Osteocyte (in vitro differentiated cells): ENCODE measurements at regions not wholly inside any gene's neighbourhood (a gene's known extent, or its start where the extent isn't known, plus 50 kb on each side); places are given as distances from the start of the nearest gene placed in this dataset.
"Not testable (repeated sequence)": the region's sequence is repeated elsewhere in the genome, so short reads cannot be mapped to it uniquely, and the experiment has no call there.

Source experiments
- DNase-seq: peaks from one replicate; pipeline ENCODE4 v3.0.0; 2021; ENCODE audit warnings: mixed read lengths; ENCODE audit not compliant: unreplicated experiment; ENCODE audit errors: extremely low spot score
- H3K27ac Mint-ChIP-seq: one replicate; pipeline ENCODE4 v1.8.0; 2021; ENCODE audit warnings: mild to moderate bottlenecking, mixed read lengths; ENCODE audit not compliant: unreplicated experiment
- H3K27me3 Mint-ChIP-seq: one replicate; pipeline ENCODE4 v1.8.0; 2021; ENCODE audit warnings: mixed read lengths; ENCODE audit not compliant: unreplicated experiment
- H3K36me3 Mint-ChIP-seq: one replicate; pipeline ENCODE4 v1.8.0; 2021; ENCODE audit warnings: mixed read lengths; ENCODE audit not compliant: unreplicated experiment
- H3K4me1 Mint-ChIP-seq: one replicate; pipeline ENCODE4 v1.8.0; 2021; ENCODE audit warnings: mixed read lengths; ENCODE audit not compliant: unreplicated experiment
- H3K4me3 Mint-ChIP-seq: one replicate; pipeline ENCODE4 v1.8.0; 2021; ENCODE audit warnings: mild to moderate bottlenecking, moderate library complexity, mixed read lengths; ENCODE audit not compliant: unreplicated experiment
- H3K9me3 Mint-ChIP-seq: one replicate; pipeline ENCODE4 v1.8.0; 2021; ENCODE audit warnings: mixed read lengths; ENCODE audit not compliant: unreplicated experiment
- CTCF ChIP-seq: fragments of 200-600 bp; sonication (generic); IDR thresholded peaks from 2 replicates; pipeline ENCODE4 v1.5.0; 2021; ENCODE audit warnings: antibody characterized with exemption, mild to moderate bottlenecking, moderate library complexity

GRCh38 chr11:96567667-96568066, 177.9 kb downstream of the JRKL start:
- no peak for TF ChIP-seq CTCF
- Mint-ChIP-seq H3K27me3 (peaks cover 7% of the 10 kb centered on the region), H3K9me3 (no peaks in the 10 kb centered on the region), H3K36me3 (no peaks in the 10 kb centered on the region), H3K4me3 (peak overlapping the region; percentile 27), H3K27ac (no peak overlapping the region), H3K4me1 (no peaks in the 10 kb centered on the region)
- DNase-seq: no peak

DNA sequence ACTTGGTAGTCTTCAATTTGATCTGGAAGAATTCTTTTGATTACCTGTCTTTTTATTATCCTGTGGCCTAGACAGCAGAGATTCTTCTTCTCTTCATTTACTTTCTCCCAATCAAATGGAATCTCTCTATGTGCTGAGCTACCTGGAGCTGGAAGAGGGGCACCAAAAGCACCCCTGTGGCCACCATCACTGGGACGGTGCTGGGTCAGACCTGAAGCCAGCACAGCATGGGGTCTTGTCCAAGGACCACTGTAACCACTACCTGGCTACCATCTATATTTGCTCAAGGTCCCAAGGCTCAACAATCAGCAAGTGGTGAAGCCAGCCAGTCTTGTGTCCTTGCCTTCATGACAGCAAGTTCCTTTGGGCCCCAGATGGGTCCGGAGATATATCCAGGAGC, 186.6 kb downstream of the JRKL start:
- H3K9me3 Mint-ChIP-seq: no peaks in the 10 kb centered on the region
- H3K27me3 Mint-ChIP-seq: peaks cover 15% of the 10 kb centered on the region
- H3K36me3 Mint-ChIP-seq: no peaks in the 10 kb centered on the region
- no peak overlapping the region for H3K27ac Mint-ChIP-seq
- no peak for TF ChIP-seq CTCF
- no peaks in the 10 kb centered on the region for H3K4me1 Mint-ChIP-seq
- DNase-seq: no peak
- no peak overlapping the region for H3K4me3 Mint-ChIP-seq

DNA sequence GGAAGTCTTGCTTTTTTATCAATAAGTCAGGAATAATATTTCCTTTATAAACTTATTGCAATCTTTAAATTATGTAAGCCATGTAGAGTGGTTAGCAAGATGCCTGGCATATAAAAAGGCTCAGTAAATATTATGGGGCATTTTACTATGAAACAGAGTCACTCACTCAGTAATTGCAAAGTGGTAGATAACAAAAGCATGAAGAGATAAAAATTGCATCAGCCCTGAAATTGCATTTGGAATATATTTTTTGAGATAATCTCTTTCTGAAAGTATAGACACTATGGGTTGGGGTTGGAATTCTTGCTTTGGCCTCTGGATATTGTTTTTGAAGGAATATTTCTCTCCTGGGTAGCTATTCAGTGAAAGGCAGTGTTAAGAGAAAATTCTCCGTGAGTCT, 188.6 kb downstream of the JRKL start:
- TF ChIP-seq CTCF: no peak
- no peak for DNase-seq
- H3K36me3 Mint-ChIP-seq: no peaks in the 10 kb centered on the region
- no peak overlapping the region for H3K4me3 Mint-ChIP-seq
- no peak overlapping the region for H3K27ac Mint-ChIP-seq
- peaks cover 6% of the 10 kb centered on the region for H3K9me3 Mint-ChIP-seq
- H3K27me3 Mint-ChIP-seq: peaks cover 20% of the 10 kb centered on the region
- no peaks in the 10 kb centered on the region for H3K4me1 Mint-ChIP-seq

- H3K27me3 Mint-ChIP-seq: peaks cover 19% of the 10 kb centered on the region
- H3K9me3 Mint-ChIP-seq: peaks cover 6% of the 10 kb centered on the region
- no peaks in the 10 kb centered on the region for H3K4me1 Mint-ChIP-seq
- no peak for TF ChIP-seq CTCF
- H3K36me3 Mint-ChIP-seq: no peaks in the 10 kb centered on the region
- no peak overlapping the region for H3K4me3 Mint-ChIP-seq
- H3K27ac Mint-ChIP-seq: no peak overlapping the region
- no peak for DNase-seq
Observed at GRCh38 chr11:96579656-96580055, 189.8 kb downstream of the JRKL start.

DNA sequence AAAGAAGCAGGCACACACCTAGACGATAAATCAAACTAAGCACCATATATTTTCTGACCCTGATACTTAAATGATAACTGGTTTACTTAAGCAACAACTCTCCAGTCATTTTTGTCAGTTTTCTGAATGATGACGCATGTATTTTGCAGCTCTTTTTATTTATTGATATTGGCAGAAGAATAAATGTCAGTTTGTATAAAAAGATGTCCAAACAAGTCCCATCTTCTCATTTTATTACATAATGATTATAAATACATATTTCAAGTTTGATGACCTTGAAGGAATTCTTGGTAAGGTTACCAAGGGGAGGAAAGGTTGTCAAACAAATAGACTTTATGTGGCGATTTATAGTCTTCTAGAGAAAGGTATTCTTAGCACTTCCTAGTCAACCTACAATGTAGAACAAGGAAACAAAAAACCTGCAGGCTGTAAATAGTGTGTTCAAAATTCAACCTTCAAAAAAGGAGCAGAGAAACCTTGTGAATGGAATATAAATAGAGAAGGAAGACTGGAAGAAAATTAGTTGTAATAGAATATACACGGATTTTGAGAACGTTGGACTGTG, 190.7 kb downstream of the JRKL start:
- no peak for DNase-seq
- H3K27ac Mint-ChIP-seq: no peak overlapping the region
- no peak for TF ChIP-seq CTCF
- H3K36me3 Mint-ChIP-seq: no peaks in the 10 kb centered on the region
- H3K27me3 Mint-ChIP-seq: peaks cover 19% of the 10 kb centered on the region
- no peak overlapping the region for H3K4me3 Mint-ChIP-seq
- H3K4me1 Mint-ChIP-seq: no peaks in the 10 kb centered on the region
- peaks cover 6% of the 10 kb centered on the region for H3K9me3 Mint-ChIP-seq

- not testable (repeated sequence) for DNase-seq, H3K27ac Mint-ChIP-seq, H3K4me1 Mint-ChIP-seq, H3K4me3 Mint-ChIP-seq, H3K36me3 Mint-ChIP-seq, H3K9me3 Mint-ChIP-seq
- peaks cover 10% of the 10 kb centered on the region for H3K27me3 Mint-ChIP-seq
Observed at GRCh38 chr11:96585944-96586880, 196.4 kb downstream of the JRKL start.

GRCh38 chr11:96588793-96589192, 199.0 kb downstream of the JRKL start:
- H3K27ac Mint-ChIP-seq, H3K36me3 Mint-ChIP-seq, DNase-seq, H3K4me3 Mint-ChIP-seq, H3K4me1 Mint-ChIP-seq, H3K27me3 Mint-ChIP-seq, H3K9me3 Mint-ChIP-seq: not testable (repeated sequence)
